ENCODE measurements at regions not wholly inside any gene's neighbourhood (a gene's known extent, or its start where the extent isn't known, plus 50 kb on each side); places are given as distances from the start of the nearest gene placed in this dataset.

GRCh38 chrX:6810776-6811175 is 275.9 kb upstream of the VCX3A start:
- TF ChIP-seq CTCF (IDR thresholded peaks at IDR 0.05) (no peak), EP300 (IDR thresholded peaks at IDR 0.05) (no peak), POLR2A (IDR thresholded peaks at IDR 0.05) (no peak), POLR2AphosphoS5 (IDR thresholded peaks at IDR 0.05) (no peak)
